SK-N-DZ (cell line): ENCODE measurements at regions not wholly inside any gene's neighbourhood (a gene's known extent, or its start where the extent isn't known, plus 50 kb on each side); places are given as distances from the start of the nearest gene placed in this dataset.

Experiments used
- DNase-seq: peaks from one replicate; pipeline ENCODE4 v3.0.0-alpha.2; 2015; ENCODE audit warnings: low spot score

DNA sequence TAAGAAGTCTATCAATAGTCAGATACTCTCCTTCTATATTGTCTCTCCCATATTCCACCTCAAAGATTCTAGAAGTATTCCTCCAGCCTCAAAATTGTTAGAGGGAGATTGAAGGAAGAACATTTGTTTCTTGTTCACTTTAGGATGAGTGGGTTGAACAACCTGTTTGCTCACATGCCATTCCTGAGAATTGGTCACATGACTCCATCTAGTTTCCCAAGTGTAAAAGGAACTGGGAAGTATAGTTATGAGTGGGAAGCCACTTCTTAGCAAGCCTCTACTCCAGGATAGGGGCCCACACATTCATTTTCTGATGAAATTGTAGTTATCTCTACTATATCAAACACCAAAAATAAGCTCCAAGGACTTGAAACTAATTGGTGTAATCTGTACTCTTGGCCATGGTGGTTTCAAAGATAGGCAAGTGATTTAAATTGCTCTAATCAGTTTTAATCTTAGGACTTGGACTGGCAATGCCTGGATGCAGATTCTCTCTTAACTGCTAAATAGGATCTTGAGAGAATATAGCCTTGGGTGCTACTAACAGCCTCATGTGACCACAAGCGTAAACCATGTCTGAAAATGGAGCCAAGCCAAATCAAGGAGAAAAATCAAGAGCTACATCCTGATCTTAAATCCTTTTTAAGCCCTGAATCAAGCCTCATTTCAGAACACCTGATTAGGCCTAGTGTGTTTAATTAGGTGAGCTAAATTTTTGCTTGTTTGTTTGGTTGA, 758.7 kb upstream of the MAN1A1 start:
- no peak for DNase-seq

DNA sequence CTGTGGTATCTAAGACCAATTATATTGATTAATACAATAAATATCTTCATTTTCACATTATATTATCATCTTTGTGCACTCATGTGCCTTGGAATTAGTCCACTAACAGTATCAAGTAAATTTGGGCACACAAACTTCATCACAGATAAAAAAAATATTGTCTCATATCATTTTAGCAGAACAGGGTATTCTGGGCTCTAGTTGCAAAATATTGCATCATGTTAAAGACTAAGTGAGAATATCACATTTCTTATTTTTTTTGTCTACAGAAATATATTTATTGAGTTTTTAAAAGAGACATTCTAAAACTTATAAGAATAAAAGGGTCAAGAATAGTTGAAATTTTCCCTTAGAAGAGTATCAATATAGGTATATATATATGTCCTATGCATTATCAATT, 754.1 kb upstream of the MAN1A1 start:
- DNase-seq = no peak

DNA sequence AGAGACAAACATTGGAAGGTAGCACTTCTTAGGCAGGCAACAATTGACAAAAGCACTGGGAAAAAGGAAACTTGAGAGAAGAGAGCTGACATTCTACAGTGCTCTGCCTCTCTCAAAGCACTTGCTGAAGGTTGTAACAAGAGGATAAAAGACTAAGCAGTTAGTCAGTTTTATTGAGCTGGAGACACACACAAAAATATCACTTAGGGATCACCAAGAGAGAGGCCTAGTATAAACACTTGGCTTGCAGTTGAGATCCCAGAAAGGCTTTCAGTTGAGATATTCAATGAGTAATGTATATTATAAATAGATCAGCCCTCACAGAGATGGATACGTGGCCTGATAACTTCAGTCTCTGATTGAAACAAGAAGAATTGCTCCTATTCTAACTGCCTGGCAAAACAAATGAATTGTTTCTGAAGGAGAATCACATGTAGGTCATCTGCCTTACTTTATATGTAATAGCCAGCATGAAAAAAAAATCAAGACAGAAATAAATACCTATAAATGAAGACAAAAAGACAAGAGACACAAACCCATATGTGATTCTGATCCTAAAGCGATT, 747.2 kb upstream of the MAN1A1 start:
- DNase-seq = no peak

- no peak for DNase-seq
These were observed 733.6 kb upstream of the MAN1A1 start for GRCh38 chr6:120083186-120083585.

- peak; percentile 78 for DNase-seq
These were observed 727.9 kb upstream of the MAN1A1 start for GRCh38 chr6:120077489-120077888.

- no peak for DNase-seq
These were observed 708.8 kb upstream of the MAN1A1 start for GRCh38 chr6:120058410-120058809.

DNA sequence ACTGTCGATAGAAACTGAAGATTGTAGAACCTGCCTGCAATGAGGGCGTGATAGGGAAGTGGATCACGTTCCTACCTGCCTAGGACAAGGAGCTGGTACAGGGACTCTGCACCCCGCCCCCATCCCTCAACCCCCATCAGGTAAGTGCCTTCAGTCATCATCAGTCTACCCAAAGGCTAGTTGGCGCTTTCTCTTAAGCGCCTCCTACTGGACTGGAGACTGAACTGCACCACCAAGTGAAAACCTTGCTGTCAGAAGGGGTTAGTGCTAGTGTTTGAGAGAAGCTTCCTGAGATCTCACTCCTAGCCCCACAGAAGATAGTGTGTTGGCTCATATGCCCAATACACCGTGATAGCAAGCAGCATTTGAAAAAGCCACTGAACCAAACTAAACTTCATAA, 706.5 kb upstream of the MAN1A1 start:
- DNase-seq = no peak

GRCh38 chr6:120055071-120055470, 705.5 kb upstream of the MAN1A1 start:
- peak; percentile 13 for DNase-seq

- DNase-seq = no peak
These were observed 690.1 kb upstream of the MAN1A1 start for GRCh38 chr6:120039664-120040063.

DNA sequence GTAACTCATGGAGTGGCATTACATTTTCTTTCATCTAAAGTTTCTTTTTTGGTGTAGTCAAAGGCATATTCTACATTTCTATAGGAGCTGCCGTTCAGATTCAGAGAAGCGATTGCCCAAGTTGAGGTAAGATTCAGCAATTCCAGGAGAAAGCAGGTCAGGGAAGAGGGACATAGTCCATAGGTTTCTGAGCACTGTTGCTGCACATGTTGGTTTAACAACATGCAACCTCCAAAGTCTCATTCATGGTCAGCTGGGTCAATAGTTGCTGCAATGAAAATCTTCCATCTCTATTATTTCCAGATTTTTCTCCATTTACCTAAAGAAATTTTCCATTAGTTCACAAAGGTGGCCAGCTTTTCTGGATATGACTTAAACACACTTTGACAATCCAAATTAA, 682.3 kb upstream of the MAN1A1 start:
- DNase-seq = no peak

DNA sequence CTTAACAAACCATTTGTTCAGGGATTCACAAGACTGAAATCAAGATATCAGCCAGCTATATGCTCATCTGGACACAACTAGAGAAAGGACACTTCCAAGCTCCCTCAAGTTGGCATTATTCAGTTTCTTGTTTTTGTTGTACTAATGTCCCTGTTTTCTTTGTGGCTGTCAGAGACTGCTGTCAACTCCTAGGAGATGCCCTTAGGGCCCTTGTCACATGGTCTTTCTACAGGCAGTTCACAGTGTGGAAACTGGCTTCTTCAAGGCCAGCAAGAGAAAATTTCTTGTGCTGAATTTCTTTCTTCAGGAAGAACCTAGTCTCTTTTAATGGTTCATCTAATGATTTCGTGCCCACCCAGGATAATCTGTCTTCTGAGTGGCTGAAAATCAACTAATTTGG, 677.2 kb upstream of the MAN1A1 start:
- no peak for DNase-seq

- DNase-seq = no peak
These were observed 660.5 kb upstream of the MAN1A1 start for GRCh38 chr6:120010075-120010474.

GRCh38 chr6:120005292-120005976, 655.9 kb upstream of the MAN1A1 start:
- peak; percentile 2 for DNase-seq

DNA sequence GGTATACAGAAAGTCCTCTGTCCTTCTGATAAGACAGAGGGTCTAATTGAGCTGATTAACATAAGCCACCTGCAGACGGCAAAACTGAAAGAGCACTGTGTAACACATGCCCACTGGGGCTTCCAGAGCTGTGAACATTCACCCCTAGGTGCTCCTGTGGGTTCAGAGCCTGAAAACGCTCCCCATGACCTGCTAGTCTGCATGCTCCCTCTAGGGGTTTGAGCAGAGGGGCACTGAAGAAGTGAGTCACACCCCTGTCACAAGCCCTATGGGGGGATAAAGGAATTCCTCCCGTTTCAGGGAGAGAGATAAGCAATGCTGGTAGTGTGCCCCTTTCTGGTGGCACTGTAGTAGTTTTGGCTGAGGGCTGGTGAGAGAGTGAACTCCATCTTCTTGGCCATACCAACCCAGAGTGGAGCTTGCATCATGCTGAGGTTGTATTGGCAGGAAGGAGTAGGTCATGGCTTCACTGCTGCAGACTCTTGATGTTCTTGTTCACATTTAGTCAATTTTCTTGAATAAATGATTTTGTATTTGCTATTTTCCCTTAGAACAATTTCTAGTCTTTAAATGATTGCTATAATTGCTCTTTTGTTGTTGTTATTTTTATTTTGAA, 637.5 kb upstream of the MAN1A1 start:
- no peak for DNase-seq

GRCh38 chr6:119985952-119986736, 636.6 kb upstream of the MAN1A1 start:
- DNase-seq = no peak

DNA sequence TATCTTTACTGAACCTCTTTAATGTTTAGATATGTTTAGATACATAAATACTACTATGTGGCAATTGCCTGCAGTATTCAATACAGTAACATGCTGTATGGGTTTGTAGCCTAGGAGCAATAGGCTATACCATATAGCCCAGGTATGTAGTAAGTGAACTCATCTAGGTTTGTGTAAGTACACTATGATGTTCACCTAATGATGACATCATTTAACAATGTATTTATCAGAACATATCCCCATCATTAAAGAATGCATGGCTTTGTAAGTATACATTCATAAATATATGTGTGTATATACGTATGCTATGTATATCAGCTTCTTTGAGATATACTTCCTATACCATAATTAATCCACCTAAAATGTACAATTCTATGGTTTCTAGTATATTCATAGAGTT, 631.2 kb upstream of the MAN1A1 start:
- no peak for DNase-seq

GRCh38 chr6:119979862-119980261, 630.3 kb upstream of the MAN1A1 start:
- no peak for DNase-seq

GRCh38 chr6:119978274-119978889, 628.8 kb upstream of the MAN1A1 start:
- DNase-seq = no peak

DNA sequence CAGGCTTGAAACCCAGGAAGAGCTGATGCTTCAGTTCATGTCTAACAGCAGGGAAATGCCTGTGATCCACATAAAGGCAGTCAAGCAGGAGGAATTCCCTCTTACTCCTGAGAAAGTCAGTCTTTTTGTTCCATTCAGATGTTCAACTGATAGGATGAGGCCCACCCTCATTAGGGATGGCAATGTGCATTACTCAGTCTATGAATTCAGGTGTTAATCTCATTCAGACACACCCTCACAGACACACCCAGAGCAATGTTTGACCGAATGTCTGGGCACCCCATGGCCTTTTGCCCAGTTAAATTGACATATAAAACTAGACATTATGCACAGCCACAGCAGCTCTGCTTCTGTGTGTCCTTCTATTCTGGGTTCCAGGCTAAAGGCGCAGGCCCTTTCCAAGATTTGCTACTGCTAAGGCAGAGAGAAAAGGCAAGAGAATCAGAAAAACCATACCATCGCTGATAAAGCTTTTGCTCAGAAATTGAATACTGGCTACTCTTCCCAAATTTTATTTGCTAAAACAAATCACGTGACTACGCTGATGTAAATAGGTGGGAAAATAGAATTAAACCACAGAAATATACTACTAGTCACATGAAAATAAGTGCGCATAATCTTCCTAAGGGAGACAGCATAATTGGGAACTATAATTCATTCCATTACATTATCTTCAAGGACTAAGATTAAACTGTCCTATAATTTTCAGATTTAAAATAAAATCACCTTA, 625.0 kb upstream of the MAN1A1 start:
- DNase-seq = no peak

DNA sequence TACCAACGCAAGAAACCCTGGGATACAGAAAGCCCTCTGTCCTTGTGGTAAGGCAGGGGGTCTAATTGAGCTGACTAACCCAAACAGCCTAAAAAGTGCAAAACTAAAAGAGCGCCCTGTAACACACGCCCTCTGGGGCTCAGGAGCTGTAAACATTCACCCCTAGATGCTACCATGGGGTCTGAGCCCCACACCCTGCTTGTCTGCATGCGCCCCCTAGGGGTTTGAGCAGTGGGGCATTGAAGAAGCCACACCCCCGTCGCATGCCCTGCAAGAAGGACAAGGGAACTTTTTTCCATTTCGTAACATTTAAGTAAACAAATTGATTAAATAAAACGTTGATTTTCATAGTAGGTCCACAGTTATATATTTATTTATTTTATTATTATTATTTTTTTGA, 616.9 kb upstream of the MAN1A1 start:
- DNase-seq = no peak

DNA sequence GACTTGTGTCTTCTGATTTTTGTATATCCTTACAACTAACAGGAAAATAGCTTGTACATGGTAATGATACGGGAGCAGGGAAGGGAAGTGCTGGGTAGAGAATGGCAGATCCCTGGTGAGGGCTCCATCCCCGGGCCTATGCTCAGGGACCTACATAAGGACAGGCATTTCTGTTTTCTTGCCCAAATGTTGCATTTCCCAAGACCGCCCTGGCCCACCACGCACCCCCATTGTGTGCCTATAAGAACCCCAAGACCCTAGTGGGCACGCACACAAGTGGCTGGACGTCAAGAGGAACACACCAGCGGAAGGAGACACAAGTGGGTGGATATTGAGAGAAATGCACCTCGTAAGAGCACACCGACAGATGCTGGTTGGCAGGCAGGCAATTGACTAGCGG, 616.3 kb upstream of the MAN1A1 start:
- DNase-seq = no peak
